GM12892 (cell line): ENCODE measurements at regions not wholly inside any gene's neighbourhood (a gene's known extent, or its start where the extent isn't known, plus 50 kb on each side); places are given as distances from the start of the nearest gene placed in this dataset.
"Not testable (repeated sequence)": the region's sequence is repeated elsewhere in the genome, so short reads cannot be mapped to it uniquely, and the experiment has no call there.

Experiments
- POLR2AphosphoS5 ChIP-seq: IDR thresholded peaks from 2 replicates; pipeline ENCODE4 v1.6.1; 2011; ENCODE audit warnings: low read depth, low read length, control low read depth
- TAF1 ChIP-seq: IDR thresholded peaks from 2 replicates; pipeline ENCODE4 v1.6.1; 2011; ENCODE audit warnings: low read depth, mild to moderate bottlenecking, control low read depth, low read length, borderline replicate concordance

- TF ChIP-seq TAF1, POLR2AphosphoS5: not testable (repeated sequence)
Measured at GRCh38 chr5:39907267-39907951, 482.6 kb upstream of the DAB2 start.
